ENCODE measurements at regions not wholly inside any gene's neighbourhood (a gene's known extent, or its start where the extent isn't known, plus 50 kb on each side); places are given as distances from the start of the nearest gene placed in this dataset.
"Not testable (repeated sequence)": the region's sequence is repeated elsewhere in the genome, so short reads cannot be mapped to it uniquely, and the experiment has no call there.

- DNase-seq (ENCODE audit: low spot score), result no peak
These were observed 132.5 kb upstream of the CHD1 start for GRCh38 chr5:99061299-99061698.

- peak; percentile 61 for DNase-seq (ENCODE audit: low spot score)
These were observed 131.8 kb upstream of the CHD1 start for GRCh38 chr5:99060306-99061261.

- DNase-seq (ENCODE audit: low spot score), result no peak
These were observed 130.9 kb upstream of the CHD1 start for GRCh38 chr5:99059685-99060084.

DNA sequence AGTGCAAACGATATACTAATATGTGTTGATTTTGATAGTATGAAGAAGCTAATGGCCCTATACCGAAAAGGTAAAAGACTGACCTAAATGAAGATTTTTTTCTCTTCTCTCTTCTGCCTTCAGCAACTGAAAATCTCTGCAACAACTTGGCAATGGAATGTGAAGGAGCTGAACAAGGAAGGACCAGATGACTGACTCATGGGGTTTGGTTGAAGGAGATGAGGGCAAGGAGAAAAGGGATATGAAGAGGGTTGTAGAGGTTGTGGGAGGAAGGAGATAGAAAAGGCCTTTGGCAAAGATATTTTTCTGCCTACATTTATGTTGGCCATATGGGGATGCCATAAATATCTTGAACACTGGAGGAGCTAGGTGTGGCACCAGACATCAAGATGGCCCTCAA is 129.7 kb upstream of the CHD1 start:
- no peak for DNase-seq (ENCODE audit: low spot score)

DNA sequence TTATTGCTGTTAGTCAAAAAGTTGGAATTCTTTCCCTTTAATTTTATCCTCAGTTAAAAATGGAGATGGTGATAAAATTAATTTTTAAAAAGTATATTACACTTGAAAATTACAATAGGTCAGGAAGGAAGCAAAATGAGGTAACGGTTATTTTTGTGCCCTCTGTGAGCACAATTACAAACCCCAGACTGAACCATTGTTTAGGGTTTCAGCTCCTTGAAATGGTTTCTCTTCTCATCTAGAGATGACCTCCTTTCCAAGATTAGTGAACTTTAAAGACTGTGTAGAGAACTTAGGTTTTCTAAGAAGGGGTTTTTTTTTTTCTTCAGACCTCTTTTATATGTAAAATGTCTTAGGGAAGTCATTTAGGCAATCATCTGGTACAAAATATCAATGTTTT is 126.2 kb upstream of the CHD1 start:
- no peak for DNase-seq (ENCODE audit: low spot score)

DNA sequence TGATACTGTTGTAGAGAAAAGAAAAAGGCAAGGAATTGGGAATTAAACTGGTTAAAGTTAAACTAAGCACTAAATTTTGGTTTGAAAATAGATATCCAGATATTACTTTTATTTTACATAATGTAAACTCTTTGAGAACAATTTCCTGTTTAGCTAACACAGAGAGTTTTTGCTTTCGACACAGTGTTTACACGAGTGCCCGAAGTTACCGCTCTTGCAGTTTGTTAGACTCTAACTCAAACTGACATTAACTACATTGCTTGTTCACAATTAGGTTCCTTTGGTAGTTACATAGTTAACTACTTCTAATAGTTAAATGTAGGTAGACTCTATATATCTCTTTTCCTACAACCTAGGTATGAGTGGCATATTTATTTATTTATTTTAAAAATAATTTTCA is 117.1 kb upstream of the CHD1 start:
- DNase-seq (ENCODE audit: low spot score), result no peak

GRCh38 chr5:99043257-99043656 is 114.5 kb upstream of the CHD1 start:
- DNase-seq (ENCODE audit: low spot score), result not testable (repeated sequence)

- DNase-seq (ENCODE audit: low spot score), result no peak
These were observed 108.9 kb upstream of the CHD1 start for GRCh38 chr5:99037668-99038067.

DNA sequence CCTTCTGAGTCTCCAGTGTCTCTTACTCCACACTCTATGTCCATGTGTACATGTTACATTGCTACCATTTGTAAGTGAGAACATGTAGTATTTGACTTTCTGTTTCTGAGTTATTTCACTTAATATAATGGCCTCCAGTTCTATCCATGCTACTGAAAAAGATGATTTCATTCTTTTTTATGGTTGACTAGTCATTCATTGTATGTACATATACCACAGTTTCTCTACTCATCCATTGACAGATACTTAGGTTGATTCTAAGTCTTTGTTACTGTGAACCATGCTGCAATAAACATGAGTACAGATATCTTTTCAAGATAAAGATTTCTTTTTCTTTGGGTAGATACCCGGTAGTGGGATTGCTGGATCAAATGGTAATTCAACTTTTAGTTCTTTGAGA is 107.1 kb upstream of the CHD1 start:
- DNase-seq (ENCODE audit: low spot score), result no peak

- DNase-seq (ENCODE audit: low spot score), result no peak
These were observed 105.5 kb upstream of the CHD1 start for GRCh38 chr5:99034336-99034735.

GRCh38 chr5:99033014-99033900 is 104.5 kb upstream of the CHD1 start:
- no peak for DNase-seq (ENCODE audit: low spot score)

- DNase-seq (ENCODE audit: low spot score), result peak; percentile 53
These were observed 103.6 kb upstream of the CHD1 start for GRCh38 chr5:99032234-99033013.

GRCh38 chr5:99030906-99031440 is 102.2 kb upstream of the CHD1 start:
- DNase-seq (ENCODE audit: low spot score), result no peak

- no peak for DNase-seq (ENCODE audit: low spot score)
These were observed 100.4 kb upstream of the CHD1 start for GRCh38 chr5:99029172-99029571.

- DNase-seq (ENCODE audit: low spot score), result not testable (repeated sequence)
These were observed 99.4 kb upstream of the CHD1 start for GRCh38 chr5:99028170-99028569.

DNA sequence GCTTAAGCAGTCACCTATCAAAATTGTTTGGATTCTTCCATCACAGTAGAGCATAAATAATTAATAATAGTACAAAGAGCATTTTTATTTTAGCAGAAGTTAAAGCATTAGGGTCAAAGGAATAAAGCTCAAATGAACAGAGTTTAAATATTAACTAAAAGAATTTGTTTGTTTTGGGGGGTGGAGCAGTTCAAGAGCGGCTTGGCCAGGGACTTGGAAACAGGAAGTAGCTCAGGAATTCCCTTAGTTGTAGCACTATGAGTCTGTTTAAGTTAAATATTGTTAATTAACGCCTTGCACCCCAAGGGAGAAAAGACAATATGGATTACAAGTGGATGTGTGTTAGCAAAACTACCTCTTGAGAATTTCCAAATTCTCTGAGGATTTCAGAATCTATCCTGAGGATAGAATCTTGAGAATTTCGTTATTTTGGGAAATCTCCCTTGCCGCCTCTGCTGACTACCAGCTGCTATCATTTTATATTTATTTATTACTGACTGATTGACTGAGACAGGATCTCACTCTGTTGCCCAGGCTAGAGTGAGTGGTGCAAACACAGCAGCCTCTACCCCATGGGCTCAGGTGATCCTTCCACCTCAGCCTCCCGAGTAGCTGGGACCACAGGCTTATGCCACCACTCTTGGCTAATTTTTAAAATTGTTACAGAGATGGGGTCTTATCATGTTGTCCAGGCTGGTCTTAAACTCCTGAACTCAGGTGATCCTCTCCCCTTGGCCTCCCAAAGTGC is 96.7 kb upstream of the CHD1 start:
- no peak for DNase-seq (ENCODE audit: low spot score)

GRCh38 chr5:99023330-99023729 is 94.5 kb upstream of the CHD1 start:
- no peak for DNase-seq (ENCODE audit: low spot score)

DNA sequence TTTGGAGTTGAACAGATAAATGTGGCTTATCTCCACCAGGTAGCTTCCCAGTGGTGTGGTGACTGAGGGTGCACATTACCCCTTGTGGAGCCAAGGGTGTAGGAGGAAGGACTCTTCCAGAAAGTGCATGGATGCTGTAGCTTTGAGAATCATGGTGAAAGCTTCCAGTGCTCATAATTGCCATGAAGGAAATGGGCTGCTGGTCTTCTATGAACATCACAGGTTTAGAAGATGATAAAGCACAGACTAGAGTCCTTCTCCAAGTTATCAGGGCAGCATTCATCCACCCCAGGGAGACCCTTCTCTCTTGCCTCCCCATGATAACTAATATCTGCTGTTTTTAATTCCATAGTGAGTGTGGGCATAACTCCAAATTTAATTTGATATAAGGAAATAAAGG is 93.4 kb upstream of the CHD1 start:
- no peak for DNase-seq (ENCODE audit: low spot score)

- DNase-seq (ENCODE audit: low spot score), result no peak
These were observed 91.9 kb upstream of the CHD1 start for GRCh38 chr5:99020698-99021048.

DNA sequence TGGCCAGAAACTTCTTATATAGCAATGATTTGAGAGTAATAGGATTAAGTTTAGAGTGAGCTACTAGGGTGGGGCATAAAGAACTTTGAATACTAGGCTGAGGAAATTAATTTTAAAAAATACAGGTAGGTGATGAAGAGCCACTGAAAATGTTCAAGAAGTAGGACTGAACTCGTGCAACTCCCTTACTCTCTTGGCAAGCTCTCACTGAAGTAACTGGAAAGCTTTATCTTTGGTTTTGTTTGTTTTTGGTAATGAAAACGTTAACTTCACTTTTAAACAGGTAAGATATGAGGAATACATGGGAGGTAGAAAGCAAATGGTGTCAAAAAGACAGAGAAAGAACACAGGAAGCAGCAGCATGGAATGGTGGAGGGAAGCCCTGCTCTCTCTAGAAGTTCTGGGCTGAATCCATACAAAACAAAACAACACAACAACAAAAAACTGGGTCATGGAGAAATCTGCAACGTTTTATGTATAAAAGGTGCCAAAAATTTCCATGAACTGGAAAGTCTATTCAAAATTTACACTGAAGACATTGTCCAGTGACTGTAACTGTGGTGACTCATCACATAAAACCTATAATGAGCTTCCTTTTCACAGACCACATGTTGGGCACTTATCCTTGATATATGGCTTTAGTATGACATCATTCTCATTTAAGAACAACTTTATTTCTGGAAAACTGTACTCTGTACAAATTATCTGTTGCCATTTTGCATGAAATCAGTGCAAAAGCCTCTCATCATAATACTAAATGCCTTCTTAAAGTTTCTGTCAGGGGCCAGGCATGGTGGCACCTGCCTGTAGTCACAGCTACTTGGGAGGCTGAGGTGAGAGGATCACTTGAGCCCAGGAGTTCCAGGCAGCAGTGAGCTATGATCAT is 91.2 kb upstream of the CHD1 start:
- DNase-seq (ENCODE audit: low spot score), result peak; percentile 88
